WTC11 (cell line): ENCODE measurements at regions not wholly inside any gene's neighbourhood (a gene's known extent, or its start where the extent isn't known, plus 50 kb on each side); places are given as distances from the start of the nearest gene placed in this dataset.
A peak's percentile ranks its signal among the peaks of the same experiment; 100 is the strongest.

Experiments used
- ATAC-seq: fragments of 200-7000 bp; cut with Tn5 transposase; 2 replicates; pipeline ENCODE4 v1.10.0; 2021; ENCODE audit warnings: mild to moderate bottlenecking, moderate library complexity
- CTCF ChIA-PET: fragments of 300-600 bp; sonication (Branson Sonifier 250); formaldehyde crosslinking; loops from one replicate; lab custom pipeline; 2021; ENCODE audit warnings: antibody characterized with exemption; lab: Charles Lee
- POLR2A ChIA-PET: fragments of 350-600 bp; sonication (Branson Sonifier 250); formaldehyde crosslinking; loops from one replicate; lab custom pipeline; 2021; ENCODE audit warnings: antibody characterized with exemption; lab: Charles Lee
- DNase-seq: peaks from one replicate; pipeline ENCODE4 v3.0.0; 2021; ENCODE audit warnings: low spot score
- H3K27ac Mint-ChIP-seq: 2 replicates; pipeline ENCODE4 v1.8.0; 2021; ENCODE audit warnings: mixed read lengths
- H3K27me3 Mint-ChIP-seq: 2 replicates; pipeline ENCODE4 v1.8.0; 2021; ENCODE audit warnings: low read depth, mild to moderate bottlenecking, moderate library complexity, mixed read lengths
- H3K36me3 Mint-ChIP-seq: 2 replicates; pipeline ENCODE4 v1.8.0; 2021; ENCODE audit warnings: mixed read lengths
- H3K4me1 Mint-ChIP-seq: 2 replicates; pipeline ENCODE4 v1.8.0; 2022; ENCODE audit warnings: mixed read lengths
- H3K4me3 Mint-ChIP-seq: 2 replicates; pipeline ENCODE4 v1.8.0; 2021; ENCODE audit warnings: mild to moderate bottlenecking, moderate library complexity, mixed read lengths
- H3K9me3 Mint-ChIP-seq: 2 replicates; pipeline ENCODE4 v1.8.0; 2021; ENCODE audit warnings: mixed read lengths
- CBFB ChIP-seq: sonication (generic); formaldehyde crosslinking; IDR thresholded peaks from 2 replicates; pipeline ENCODE4 v1.8.1; 2022; ENCODE audit warnings: mild to moderate bottlenecking, low read depth, missing genetic modification reagents
- E2F1 ChIP-seq: sonication (generic); formaldehyde crosslinking; IDR thresholded peaks from 2 replicates; pipeline ENCODE4 v1.8.0; 2022; ENCODE audit warnings: mild to moderate bottlenecking, missing genetic modification reagents
- ELF4 ChIP-seq: sonication (generic); formaldehyde crosslinking; IDR thresholded peaks from 2 replicates; pipeline ENCODE4 v1.8.1; 2022; ENCODE audit warnings: low read depth, mild to moderate bottlenecking, moderate library complexity, missing genetic modification reagents
- GTF2I ChIP-seq: fragments of 250-450 bp; sonication (Bioruptor Pico); conservative IDR thresholded peaks from 2 replicates; pipeline ENCODE4 v1.4.0; 2021; ENCODE audit warnings: mild to moderate bottlenecking
- JAZF1 ChIP-seq: fragments of 250-450 bp; sonication (Bioruptor Pico); IDR thresholded peaks from 2 replicates; pipeline ENCODE4 v1.9.0; 2021; ENCODE audit warnings: moderate library complexity, mild to moderate bottlenecking, inconsistent platforms
- JUN ChIP-seq: sonication (generic); formaldehyde crosslinking; IDR thresholded peaks from 2 replicates; pipeline ENCODE4 v1.8.0; 2023; ENCODE audit warnings: mild to moderate bottlenecking, missing genetic modification reagents
- MLX ChIP-seq: sonication (generic); formaldehyde crosslinking; IDR thresholded peaks from 2 replicates; pipeline ENCODE4 v1.8.1; 2023; ENCODE audit warnings: mild to moderate bottlenecking, missing genetic modification reagents, moderate library complexity
- NFYB ChIP-seq: sonication (generic); formaldehyde crosslinking; conservative IDR thresholded peaks from 2 replicates; pipeline ENCODE4 v1.8.0; 2022; ENCODE audit warnings: low read depth, missing genetic modification reagents
- NR3C1 ChIP-seq: sonication (generic); formaldehyde crosslinking; conservative IDR thresholded peaks from 2 replicates; pipeline ENCODE4 v1.8.1; 2023; ENCODE audit warnings: low read depth, mild to moderate bottlenecking, missing genetic modification reagents
- PREB ChIP-seq: sonication (generic); formaldehyde crosslinking; IDR thresholded peaks from 2 replicates; pipeline ENCODE4 v1.8.1; 2022; ENCODE audit warnings: mild to moderate bottlenecking, missing genetic modification reagents, moderate library complexity, borderline replicate concordance
- PRRX2 ChIP-seq: fragments of 250-450 bp; sonication (Bioruptor Pico); IDR thresholded peaks from 2 replicates; pipeline ENCODE4 v1.8.0; 2021; ENCODE audit warnings: mild to moderate bottlenecking
- RELA ChIP-seq: sonication (generic); formaldehyde crosslinking; IDR thresholded peaks from 2 replicates; pipeline ENCODE4 v1.8.1; 2022; ENCODE audit warnings: missing genetic modification reagents, mild to moderate bottlenecking, borderline replicate concordance
- SMAD4 ChIP-seq: sonication (generic); formaldehyde crosslinking; IDR thresholded peaks from 2 replicates; pipeline ENCODE4 v1.8.0; 2022; ENCODE audit warnings: mild to moderate bottlenecking, missing genetic modification reagents
- TEAD1 ChIP-seq: sonication (generic); formaldehyde crosslinking; IDR thresholded peaks from 2 replicates; pipeline ENCODE4 v1.8.0; 2022; ENCODE audit warnings: mild to moderate bottlenecking, missing genetic modification reagents
- USF1 ChIP-seq: sonication (generic); formaldehyde crosslinking; IDR thresholded peaks from 2 replicates; pipeline ENCODE4 v1.8.0; 2022; ENCODE audit warnings: mild to moderate bottlenecking, missing genetic modification reagents
- ZBTB43 ChIP-seq: sonication (generic); formaldehyde crosslinking; IDR thresholded peaks from 2 replicates; pipeline ENCODE4 v1.8.1; 2023; ENCODE audit warnings: mild to moderate bottlenecking, missing genetic modification reagents
- TF ChIP-seq, protein P1 (sequence below): sonication (generic); formaldehyde crosslinking; IDR thresholded peaks from 2 replicates; pipeline ENCODE4 v1.8.1; 2023; ENCODE audit warnings: mild to moderate bottlenecking, missing genetic modification reagents, moderate library complexity
- TF ChIP-seq, protein P2 (sequence below): sonication (generic); formaldehyde crosslinking; IDR thresholded peaks from 2 replicates; pipeline ENCODE4 v1.8.1; 2023; ENCODE audit warnings: mild to moderate bottlenecking, moderate library complexity, missing genetic modification reagents

DNA sequence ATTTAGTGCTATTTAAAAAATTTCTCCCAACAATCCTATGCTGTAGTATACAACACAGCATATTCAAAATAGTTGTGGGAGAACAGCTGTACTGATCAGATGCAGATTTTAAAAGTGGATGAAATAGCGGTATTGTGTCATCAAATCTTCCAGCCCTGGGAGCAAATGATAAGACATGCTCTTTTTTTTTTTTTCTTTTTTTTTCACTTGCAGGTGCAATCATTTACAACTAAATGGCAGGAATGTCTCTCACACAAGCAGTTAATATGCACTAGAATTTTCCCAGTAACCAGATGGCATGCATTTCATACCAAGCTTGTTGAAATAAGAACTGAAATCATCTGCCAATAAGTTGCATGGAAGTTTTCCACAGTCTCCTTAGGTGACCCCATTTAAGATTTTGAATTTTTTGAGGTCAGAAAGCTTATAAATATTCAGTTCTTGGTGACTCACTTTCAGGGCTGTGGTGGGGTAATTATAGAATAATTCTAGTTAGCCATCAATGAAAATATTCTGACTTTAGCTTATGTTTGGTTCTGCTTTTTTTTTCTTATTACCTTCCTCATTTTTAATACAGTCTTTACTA is 623.9 kb upstream of the NR5A2 start:
- POLR2A ChIA-PET: interaction anchor here (0.7 kb wide), 1 partner anchor 9 kb away, joined by 4 read pairs; no protein-coding TSS in a partner anchor
- TF ChIP-seq NFYB (CRISPR knock-in tag) (no peak), GTF2I (CRISPR knock-in tag) (no peak)
- peaks cover 14% of the 10 kb centered on the region for H3K9me3 Mint-ChIP-seq
- ATAC-seq (no peak), DNase-seq (no peak)
- H3K4me1 Mint-ChIP-seq: peaks cover 39% of the 10 kb centered on the region
- CTCF ChIA-PET: interaction anchor here (1.0 to 1.3 kb wide), 2 partner anchors 18 to 160 kb away, joined by 3 to 5 read pairs; no protein-coding TSS in a partner anchor
- H3K36me3 Mint-ChIP-seq: no peaks in the 10 kb centered on the region
- peaks cover 2% of the 10 kb centered on the region; the same call in 1 of the 2 replicates for H3K27me3 Mint-ChIP-seq
- peak overlapping the region; percentile 59; the same call in 1 of the 2 replicates for H3K27ac Mint-ChIP-seq
- H3K4me3 Mint-ChIP-seq: no peak overlapping the region; the same call in 1 of the 2 replicates

DNA sequence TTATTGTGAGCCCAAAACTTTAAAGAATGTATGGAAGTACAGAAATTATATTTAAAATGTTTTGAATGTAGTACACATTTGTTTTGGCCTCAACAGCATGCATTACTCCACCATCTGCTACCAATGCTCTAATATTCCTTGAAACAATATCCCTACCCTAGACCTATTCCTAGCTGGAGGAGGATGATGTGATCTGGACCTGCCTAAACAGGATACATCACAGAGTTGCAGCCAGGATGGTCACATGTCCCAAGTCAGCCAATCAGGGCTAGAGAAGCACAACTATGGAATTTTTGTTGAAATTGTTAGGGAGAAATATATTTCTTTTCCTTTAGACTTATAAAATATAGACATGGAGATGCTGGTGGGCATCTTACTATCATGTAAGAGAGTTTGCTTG is 623.3 kb upstream of the NR5A2 start:
- H3K4me1 Mint-ChIP-seq: peaks cover 39% of the 10 kb centered on the region
- CTCF ChIA-PET: interaction anchor here (1.0 kb wide), 1 partner anchor 161 kb away, joined by 3 read pairs; no protein-coding TSS in a partner anchor
- H3K4me3 Mint-ChIP-seq: no peak overlapping the region
- H3K9me3 Mint-ChIP-seq: peaks cover 14% of the 10 kb centered on the region
- H3K27ac Mint-ChIP-seq: no peak overlapping the region
- POLR2A ChIA-PET: interaction anchor here (0.7 kb wide), 1 partner anchor 10 kb away, joined by 4 read pairs; no protein-coding TSS in a partner anchor
- no peaks in the 10 kb centered on the region for H3K36me3 Mint-ChIP-seq
- peaks cover under 1% of the 10 kb centered on the region; the same call in 1 of the 2 replicates for H3K27me3 Mint-ChIP-seq
- ATAC-seq (peak; percentile 74), DNase-seq (no peak)
- TF ChIP-seq E2F1 (CRISPR knock-in tag) (no peak), RELA (no peak), USF1 (CRISPR knock-in tag) (peak; percentile 87)
- TF ChIP-seq, protein P1, sequence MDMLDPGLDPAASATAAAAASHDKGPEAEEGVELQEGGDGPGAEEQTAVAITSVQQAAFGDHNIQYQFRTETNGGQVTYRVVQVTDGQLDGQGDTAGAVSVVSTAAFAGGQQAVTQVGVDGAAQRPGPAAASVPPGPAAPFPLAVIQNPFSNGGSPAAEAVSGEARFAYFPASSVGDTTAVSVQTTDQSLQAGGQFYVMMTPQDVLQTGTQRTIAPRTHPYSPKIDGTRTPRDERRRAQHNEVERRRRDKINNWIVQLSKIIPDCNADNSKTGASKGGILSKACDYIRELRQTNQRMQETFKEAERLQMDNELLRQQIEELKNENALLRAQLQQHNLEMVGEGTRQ: peak; percentile 89

DNA sequence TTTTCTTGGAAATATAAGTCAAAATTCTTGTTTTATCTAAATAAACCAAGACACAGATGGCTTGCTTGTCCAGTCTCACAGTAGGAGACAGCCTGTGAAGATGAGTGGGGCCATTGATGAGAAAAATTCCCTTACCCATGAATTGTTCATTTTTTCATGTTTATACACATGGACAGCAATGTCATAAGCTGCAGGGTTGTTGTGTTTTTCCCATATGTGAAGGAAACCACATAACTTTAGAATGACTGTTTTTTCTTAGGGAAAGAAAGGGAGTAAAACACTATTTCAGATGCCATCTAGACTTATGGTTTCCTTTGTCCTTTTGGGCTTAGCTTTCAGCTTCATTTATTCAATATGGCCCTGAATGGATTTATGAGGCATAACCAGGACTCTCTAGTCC is 622.5 kb upstream of the NR5A2 start:
- POLR2A ChIA-PET: no interaction called here
- H3K27me3 Mint-ChIP-seq: no peaks in the 10 kb centered on the region

DNA sequence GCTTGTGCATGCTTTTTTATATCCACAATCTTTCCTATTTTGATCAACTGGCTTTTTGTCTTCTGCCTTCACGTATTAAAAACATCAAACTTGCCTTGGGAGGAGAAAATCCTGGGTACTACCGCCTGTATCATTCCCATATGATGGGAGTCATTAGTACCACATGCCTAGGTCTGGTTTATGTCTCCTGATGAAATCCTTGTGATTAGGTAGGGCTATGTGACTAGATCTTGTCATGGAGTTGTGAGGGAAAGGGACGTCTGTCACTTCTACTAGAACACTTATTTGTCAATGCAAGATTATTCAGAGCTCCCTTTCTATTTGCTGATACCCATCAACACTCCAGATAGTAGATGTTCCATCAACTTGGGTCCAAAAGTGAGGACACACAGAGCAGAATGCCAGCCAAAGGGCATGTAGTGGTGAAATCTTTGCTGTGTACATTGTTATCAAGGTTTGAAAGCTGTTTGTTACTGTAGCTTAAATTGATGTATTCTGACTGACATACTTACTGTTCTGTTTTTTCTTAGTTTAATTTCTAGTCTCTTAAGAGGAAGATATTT is 621.8 kb upstream of the NR5A2 start:
- Mint-ChIP-seq H3K4me3 (no peak overlapping the region), H3K27me3 (no peaks in the 10 kb centered on the region), H3K4me1 (peaks cover 35% of the 10 kb centered on the region), H3K9me3 (peaks cover 11% of the 10 kb centered on the region; the same call in 1 of the 2 replicates), H3K27ac (no peak overlapping the region), H3K36me3 (no peaks in the 10 kb centered on the region)
- ATAC-seq: no peak
- ChIA-PET POLR2A (no interaction called here), CTCF (no interaction called here)
- no peak for DNase-seq
- TF ChIP-seq, protein P1: no peak
- TF ChIP-seq ZBTB43 (CRISPR knock-in tag) (no peak), GTF2I (CRISPR knock-in tag) (no peak), NFYB (CRISPR knock-in tag) (no peak), JUN (no peak), TEAD1 (CRISPR knock-in tag) (no peak), PREB (CRISPR knock-in tag) (no peak), MLX (CRISPR knock-in tag) (no peak)

More for the DNA sequence above, 622.5 kb upstream of the NR5A2 start:
- H3K4me3 Mint-ChIP-seq: no peak overlapping the region
- peaks cover 39% of the 10 kb centered on the region for H3K4me1 Mint-ChIP-seq
- H3K9me3 Mint-ChIP-seq: peaks cover 11% of the 10 kb centered on the region; the same call in 1 of the 2 replicates
- no peak for TF ChIP-seq MLX (CRISPR knock-in tag)
- TF ChIP-seq NR3C1 (CRISPR knock-in tag): no peak
- no peak for TF ChIP-seq JAZF1 (CRISPR knock-in tag)
- TF ChIP-seq, protein P2, sequence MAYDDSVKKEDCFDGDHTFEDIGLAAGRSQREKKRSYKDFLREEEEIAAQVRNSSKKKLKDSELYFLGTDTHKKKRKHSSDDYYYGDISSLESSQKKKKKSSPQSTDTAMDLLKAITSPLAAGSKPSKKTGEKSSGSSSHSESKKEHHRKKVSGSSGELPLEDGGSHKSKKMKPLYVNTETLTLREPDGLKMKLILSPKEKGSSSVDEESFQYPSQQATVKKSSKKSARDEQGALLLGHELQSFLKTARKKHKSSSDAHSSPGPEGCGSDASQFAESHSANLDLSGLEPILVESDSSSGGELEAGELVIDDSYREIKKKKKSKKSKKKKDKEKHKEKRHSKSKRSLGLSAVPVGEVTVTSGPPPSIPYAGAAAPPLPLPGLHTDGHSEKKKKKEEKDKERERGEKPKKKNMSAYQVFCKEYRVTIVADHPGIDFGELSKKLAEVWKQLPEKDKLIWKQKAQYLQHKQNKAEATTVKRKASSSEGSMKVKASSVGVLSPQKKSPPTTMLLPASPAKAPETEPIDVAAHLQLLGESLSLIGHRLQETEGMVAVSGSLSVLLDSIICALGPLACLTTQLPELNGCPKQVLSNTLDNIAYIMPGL (CRISPR knock-in tag): no peak
- no peak for TF ChIP-seq TEAD1 (CRISPR knock-in tag)
- TF ChIP-seq CBFB (CRISPR knock-in tag): no peak
- TF ChIP-seq PRRX2 (CRISPR knock-in tag): no peak
- TF ChIP-seq ELF4 (CRISPR knock-in tag): no peak
- TF ChIP-seq SMAD4: no peak
- TF ChIP-seq, all 79 proteins: peak for 0
- ATAC-seq (no peak), DNase-seq (no peak)
- Mint-ChIP-seq H3K36me3 (no peaks in the 10 kb centered on the region), H3K27ac (no peak overlapping the region; the same call in 1 of the 2 replicates)
- CTCF ChIA-PET: no interaction called here
